Testis (tissue), 2 donors: ENCODE measurements at regions not wholly inside any gene's neighbourhood (a gene's known extent, or its start where the extent isn't known, plus 50 kb on each side); places are given as distances from the start of the nearest gene placed in this dataset.
"Not testable (repeated sequence)": the region's sequence is repeated elsewhere in the genome, so short reads cannot be mapped to it uniquely, and the experiment has no call there.

Experiments used
- POLR2A ChIP-seq: fragments of 450-650 bp; IDR thresholded peaks from one replicate; pipeline ENCODE4 v1.6.1; 2017; ENCODE audit warnings: antibody characterized with exemption, mild to moderate bottlenecking, moderate library complexity
- TF ChIP-seq, protein P1 (sequence below), 3 experiments: fragments of 450-650 bp in 2 of 3; fragments of 200-600 bp in 1 of 3; sonication (generic) in 1 of 3; IDR thresholded peaks; one replicate each; pipeline ENCODE4 v1.5.1; 2016 to 2019; ENCODE audit warnings: antibody characterized with exemption in 3 of 3, mild to moderate bottlenecking in 2 of 3, moderate library complexity in 1 of 3

DNA sequence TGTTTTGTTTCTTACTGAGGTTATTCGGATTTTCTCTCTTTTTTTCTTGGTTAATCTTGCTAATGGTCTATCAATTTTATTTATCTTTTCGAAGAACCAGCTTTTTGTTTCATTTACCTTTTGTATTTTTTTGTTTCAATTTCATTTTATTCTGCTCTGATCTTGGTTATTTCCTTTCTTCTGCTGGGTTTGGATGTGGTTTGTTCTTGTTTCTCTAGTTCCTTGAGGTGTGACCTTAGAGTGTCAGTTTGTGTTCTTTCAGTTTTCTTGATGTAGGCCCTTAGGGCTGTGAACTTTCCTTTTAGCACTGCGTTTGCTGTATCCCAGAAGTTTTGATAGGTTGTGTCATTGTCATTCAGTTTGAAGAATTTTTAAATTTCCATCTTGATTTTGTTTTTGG lies 239.2 kb downstream of the AEBP2 start:
- TF ChIP-seq, protein P1, sequence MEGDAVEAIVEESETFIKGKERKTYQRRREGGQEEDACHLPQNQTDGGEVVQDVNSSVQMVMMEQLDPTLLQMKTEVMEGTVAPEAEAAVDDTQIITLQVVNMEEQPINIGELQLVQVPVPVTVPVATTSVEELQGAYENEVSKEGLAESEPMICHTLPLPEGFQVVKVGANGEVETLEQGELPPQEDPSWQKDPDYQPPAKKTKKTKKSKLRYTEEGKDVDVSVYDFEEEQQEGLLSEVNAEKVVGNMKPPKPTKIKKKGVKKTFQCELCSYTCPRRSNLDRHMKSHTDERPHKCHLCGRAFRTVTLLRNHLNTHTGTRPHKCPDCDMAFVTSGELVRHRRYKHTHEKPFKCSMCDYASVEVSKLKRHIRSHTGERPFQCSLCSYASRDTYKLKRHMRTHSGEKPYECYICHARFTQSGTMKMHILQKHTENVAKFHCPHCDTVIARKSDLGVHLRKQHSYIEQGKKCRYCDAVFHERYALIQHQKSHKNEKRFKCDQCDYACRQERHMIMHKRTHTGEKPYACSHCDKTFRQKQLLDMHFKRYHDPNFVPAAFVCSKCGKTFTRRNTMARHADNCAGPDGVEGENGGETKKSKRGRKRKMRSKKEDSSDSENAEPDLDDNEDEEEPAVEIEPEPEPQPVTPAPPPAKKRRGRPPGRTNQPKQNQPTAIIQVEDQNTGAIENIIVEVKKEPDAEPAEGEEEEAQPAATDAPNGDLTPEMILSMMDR (IDR thresholded peaks at IDR 0.05) = not testable (repeated sequence)
- TF ChIP-seq POLR2A = not testable (repeated sequence)
